ENCODE measurements at regions not wholly inside any gene's neighbourhood (a gene's known extent, or its start where the extent isn't known, plus 50 kb on each side); places are given as distances from the start of the nearest gene placed in this dataset.
"Not testable (repeated sequence)": the region's sequence is repeated elsewhere in the genome, so short reads cannot be mapped to it uniquely, and the experiment has no call there.

DNA sequence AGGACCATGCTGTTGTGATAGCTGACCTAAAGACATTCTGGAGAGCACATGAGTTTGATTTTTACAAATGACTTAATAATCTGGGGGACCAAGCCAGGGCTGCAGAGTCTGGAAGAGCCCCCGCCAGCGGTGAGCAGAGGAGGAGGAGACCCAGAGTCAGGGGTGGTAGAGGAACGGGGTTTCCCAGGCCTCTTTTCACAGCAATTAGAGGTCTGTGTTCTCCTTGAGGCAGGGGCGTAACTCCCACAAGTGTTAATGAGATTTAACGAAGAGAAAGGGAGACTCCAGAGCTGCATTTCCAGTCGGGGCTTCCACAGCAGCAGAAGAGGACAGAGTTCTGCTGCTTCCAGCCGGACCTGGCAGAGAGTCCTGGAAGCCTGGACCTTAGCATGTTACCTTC lies 137.9 kb upstream of the SLC24A2 start:
- DNase-seq: no peak

DNA sequence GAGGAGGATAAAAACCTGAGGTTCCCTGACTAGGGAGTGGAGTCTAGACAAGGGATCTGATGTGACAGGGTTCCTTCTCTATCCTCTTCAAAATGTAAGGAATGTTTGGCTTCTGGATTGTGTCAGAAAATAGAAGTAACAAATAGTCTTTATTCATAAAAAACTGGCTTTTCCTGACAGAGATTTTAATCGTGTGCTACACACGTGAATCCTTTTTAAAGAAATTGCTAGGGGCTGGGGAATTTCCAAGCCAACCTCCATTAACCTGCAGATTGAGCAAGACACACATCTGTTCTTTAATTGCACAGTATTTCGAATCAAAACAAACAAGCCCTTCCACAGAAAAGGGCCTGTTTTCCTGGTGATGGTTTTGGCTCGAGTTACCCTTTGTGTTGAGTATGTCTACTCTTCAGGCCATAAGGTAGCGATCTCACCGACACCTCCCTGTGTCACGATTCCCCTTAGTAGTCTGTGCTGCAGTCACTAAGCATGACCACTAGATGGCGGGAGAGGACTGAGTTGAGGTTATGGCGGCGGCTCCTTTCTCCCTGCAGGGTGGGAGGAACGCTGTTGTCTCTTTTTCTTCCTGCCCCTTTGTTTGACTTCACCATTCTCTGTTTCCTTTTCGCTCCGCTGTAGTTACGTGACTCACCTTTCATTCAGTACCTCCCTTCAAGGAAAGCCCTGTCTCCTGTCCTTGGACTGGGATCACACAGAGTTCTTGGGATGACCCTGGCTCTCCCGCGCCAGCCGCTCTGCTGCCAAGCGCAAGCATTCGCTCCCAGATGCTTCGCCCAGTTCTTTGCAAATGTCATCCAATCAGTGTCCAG lies 137.1 kb upstream of the SLC24A2 start:
- DNase-seq: peak; percentile 77

DNA sequence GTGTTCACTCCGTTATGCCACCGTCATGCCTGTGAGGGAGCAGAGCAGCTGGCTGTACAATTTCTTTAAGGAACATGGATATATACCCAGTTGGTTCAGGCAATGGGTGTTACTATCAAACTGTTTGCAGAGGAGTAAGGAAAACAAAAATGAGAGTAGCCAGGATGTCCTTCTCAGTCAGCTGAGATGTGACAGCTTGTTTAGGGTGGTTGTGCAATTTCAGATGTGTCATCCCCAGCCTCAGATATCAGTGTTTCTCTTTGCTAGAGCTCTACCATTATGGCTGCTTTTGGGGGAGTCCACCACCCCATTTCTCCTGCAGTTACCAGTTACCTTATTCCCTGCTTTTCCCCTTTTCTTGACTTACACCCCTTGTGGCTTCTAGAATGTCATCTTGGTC lies 135.2 kb upstream of the SLC24A2 start:
- no peak for DNase-seq

DNA sequence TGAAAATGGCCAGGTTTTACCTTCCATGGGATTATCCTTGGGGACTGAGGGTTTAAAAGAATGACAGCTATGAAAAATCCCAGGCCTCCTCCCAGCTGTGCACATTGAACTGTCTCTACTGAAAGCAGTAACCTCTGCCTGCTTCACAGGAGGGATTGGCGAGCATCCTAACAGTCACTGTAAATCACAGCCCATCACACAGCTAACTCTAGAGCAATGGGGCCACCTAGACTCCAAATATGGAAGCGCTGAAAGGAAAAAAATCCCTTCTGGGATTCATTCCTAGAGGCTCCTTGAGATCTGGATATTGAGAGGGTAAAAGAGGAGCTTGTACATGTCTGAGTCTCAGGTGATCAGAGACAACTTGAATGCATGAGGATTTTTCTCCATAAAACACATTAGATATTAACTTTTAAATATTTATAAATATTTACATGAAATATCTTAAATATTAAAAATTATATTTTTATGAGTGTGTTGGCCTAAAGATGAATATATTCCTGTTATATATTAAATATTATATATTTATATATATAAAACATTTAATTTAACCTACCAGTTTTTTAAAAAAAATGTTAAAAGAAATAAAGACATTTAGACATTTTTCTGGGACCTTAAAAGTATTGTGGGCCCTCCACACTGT lies 133.8 kb upstream of the SLC24A2 start:
- DNase-seq: peak; percentile 34

DNA sequence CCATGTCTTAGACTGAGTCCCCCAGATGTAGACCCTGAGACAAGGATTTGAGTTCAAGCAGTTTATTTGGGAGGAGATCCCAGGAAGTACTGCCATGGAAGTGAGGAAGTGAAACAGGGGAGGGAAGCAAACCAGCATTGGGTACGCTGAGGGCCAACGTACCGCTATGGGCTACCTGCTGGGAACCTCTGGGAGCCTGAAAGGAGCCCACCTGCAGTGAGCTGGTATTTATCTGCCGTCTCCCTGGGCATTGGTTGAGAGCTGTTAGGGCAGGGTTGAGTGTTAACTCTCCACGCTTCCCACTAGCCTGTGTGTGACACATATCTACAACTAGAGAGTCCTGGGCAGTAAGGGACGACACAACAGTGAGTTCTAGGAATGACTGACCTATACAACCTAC lies 131.6 kb upstream of the SLC24A2 start:
- no peak for DNase-seq

DNA sequence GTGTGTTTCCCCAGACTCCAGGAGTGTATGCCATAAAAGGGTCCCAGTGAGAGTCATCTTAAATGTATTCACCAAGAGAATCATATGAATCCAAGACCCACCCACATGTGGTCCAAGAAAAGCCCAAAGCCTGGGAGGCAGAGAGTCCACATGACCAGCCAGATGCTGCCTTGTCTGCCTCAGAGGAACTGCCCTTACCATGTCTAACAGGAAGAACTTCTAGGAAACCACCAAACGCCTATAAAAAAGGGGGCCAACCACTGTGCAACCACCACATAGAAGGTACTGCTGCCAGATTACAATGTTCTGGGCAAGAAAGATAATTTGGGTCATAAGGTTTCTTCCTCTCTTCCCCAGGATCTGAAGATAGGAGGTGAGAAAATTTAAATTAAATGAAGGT lies 129.8 kb upstream of the SLC24A2 start:
- DNase-seq: no peak

DNA sequence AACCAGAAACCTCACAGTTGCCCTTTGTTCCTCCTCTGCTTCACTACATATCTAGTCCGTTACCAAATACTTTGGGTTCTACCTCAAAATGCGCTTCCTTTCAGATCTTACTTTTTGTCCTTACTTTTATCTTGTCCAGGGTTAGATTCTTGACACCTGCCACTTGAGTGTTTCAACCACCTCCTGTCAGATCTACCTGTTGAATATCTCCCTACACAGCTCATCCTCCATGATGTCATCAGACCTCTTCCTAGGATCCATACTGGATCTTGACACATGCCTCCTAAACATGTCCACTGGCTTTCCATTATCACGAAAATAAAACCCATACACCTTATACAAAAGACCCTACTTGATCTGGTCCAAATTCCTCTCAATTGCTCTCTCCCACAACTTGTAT lies 125.2 kb upstream of the SLC24A2 start:
- no peak for DNase-seq

DNA sequence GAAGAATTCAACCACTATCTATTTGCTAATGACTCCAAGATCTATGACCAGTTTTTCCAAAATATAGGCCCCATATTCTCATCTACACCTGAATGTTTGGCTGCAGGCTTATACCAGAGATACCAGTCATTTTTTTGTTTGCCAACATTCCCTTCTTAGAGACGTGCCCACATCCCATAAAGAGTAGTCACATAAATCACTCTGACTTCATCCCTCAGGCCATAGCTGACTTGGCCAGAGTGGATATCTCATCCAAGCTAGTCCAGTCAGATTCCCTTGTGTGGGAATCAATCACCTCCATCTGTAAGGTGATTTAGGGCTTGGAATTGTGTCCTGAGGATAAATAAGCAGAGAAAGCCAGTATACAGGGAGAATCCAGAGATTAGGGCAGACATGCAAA lies 124.3 kb upstream of the SLC24A2 start:
- DNase-seq: no peak

DNA sequence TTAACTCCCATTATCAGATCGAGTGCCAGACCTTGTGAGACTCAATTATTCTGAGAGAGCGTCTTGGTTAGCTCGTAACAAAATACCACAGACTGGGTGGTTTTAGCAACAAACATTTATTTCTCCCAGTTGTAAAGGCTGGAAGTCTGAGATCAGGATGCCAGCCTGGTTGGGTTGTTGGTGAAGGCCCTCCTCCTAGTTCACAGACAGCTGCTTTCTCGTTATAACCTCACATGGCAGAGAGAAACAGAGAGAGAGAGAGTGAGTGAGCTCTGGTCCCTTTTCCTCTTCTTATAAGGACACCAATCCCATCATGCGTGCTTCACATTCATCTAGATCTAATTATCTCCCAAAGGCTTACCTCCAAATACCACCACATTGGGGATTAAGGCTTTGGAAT lies 114.2 kb upstream of the SLC24A2 start:
- no peak for DNase-seq

DNA sequence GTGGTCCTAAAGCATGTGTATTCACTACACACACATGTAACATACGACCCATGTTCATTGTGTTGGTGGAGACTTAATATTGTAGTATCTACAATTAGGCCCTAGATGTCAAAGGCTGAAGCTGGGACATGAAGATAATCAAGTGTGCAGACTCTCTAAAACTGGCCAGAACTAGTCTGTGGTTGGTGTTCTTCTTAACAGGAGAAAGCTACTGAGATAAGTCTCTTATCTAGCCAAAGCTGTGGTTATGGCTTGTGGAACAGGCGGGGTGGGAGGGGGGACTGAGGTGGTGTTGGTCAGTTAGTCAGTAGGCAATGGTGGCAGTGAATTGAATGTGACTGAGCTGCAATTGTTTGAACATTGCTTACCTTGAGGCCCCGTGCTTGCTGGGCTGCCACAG lies 112.7 kb upstream of the SLC24A2 start:
- DNase-seq: no peak

DNA sequence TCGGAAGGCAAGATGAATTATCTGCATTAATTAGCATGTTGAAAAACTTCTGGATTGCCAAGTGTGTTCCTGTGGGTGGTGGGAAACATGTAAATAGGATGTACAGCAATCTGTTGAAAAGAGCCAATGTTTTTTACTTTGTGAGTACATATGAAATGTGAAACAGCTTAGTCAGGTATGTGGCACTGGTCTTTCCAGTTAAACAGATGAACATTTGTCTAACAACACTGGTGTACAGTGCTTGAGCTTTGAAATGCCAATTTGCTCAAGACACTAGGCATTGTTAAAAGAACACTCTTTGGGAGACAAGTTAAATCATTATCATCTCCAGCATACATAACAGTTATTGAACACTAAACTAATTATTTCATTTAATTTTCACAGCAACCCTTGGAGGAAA lies 107.3 kb upstream of the SLC24A2 start:
- DNase-seq: no peak

DNA sequence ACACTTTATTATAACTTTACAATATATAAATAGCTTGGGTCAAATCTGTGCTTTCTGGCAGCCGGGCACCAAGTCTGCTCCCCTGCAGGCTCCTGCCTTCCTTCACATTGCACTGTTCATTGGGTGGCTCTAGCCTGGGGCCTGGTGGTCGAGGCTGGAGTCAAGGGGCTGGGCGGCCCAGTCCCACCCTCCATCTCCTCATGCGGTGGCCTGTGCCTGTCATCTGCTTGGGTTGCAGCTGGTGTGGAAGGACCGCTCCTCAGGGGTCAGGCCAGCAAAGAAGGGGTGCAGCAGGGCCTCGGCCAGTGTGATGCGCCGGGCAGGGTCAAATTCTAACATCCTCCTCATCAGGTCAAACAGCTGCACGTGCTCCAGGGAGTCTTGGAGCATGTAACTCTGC lies 106.7 kb upstream of the SLC24A2 start:
- not testable (repeated sequence) for DNase-seq

DNA sequence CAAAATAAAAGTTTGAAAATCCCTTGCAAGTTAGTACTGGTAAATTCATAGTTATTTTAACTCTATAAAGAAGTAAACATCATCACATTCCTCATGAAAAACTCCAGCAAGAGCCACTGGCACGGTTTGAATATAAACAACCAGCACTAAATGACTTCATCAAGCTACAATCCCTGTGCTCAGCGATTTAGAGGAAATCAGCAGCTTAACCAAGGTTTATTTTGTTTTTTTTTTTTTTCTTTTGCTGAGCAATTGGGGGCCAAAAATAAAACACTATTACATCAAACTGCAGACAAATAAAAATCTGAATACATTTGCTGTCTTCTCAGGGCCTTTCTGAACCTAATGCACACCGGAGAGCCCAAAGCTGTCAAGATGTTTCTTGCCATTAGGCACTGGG lies 106.2 kb upstream of the SLC24A2 start:
- DNase-seq: no peak

DNA sequence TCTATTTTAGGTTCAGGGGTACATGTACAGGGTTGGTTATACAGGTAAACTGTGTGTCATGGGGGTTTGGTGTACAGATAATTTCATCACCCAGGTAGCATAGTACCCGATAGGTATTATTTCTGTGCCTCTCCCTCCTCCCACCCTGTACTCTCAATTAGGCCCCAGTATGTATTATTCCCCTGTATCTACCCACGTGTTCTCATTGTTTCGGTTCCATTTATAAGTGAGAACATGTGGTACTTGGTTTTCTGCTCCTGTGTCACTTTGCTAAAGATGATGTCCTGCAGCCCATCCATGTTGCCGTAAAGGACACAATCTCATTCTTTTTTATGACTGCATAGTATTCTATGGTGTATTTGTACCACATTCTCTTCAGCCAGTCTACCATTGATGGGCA lies 96.8 kb upstream of the SLC24A2 start:
- no peak for DNase-seq

DNA sequence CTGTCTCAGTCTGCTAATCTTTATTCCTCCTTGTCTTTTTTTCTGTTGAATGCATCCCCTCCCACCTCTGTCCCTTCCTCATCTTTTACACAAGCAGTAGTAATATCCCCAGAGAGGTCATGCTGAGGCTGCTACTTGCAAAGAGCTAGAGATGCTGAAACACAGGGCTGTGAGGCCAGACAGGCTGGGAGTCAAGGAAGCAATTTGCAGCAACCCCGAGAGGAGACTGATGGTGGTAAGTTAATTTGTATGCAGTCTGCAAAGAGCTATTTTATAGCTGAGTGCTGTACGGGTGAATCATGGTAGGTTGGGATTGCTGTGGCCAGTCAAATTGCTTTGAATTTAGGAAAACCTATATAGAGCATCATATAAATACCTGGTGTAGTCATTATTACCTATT lies 90.2 kb upstream of the SLC24A2 start:
- no peak for DNase-seq

DNA sequence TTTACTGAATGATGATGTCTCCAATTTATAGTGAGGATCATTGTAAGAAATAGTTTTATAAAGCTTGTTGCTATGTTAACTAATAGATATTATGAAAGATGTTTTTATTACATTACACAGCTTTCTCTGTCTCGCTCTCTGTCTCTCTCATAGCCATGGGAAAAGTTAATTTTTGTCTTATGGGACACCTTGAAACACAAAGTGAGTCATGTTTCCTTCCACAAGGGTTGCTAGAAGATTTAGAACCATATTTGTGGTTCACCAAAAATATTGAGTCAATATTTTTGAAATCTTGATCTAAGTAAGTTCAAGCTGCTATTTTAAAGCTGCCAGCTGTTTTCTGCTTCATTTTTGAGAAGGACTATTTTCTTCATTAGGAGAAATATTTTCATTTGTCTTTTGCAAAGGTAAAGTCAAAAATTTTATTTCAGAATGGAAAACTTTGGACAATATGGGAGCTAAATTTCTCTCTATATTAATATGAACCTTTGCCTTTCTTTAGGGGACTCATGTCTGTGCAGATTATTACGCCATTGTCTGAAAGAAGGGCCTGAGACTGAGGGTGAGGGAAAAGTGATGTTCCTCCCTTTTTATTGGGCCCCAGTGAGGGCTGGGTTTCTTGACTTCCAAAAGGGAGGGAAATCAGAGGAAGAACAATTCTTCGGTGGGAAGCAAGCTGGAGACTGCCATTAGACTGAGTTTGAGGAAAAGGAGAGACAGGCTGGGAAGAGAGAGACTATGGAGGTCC lies 87.9 kb upstream of the SLC24A2 start:
- no peak for DNase-seq

DNA sequence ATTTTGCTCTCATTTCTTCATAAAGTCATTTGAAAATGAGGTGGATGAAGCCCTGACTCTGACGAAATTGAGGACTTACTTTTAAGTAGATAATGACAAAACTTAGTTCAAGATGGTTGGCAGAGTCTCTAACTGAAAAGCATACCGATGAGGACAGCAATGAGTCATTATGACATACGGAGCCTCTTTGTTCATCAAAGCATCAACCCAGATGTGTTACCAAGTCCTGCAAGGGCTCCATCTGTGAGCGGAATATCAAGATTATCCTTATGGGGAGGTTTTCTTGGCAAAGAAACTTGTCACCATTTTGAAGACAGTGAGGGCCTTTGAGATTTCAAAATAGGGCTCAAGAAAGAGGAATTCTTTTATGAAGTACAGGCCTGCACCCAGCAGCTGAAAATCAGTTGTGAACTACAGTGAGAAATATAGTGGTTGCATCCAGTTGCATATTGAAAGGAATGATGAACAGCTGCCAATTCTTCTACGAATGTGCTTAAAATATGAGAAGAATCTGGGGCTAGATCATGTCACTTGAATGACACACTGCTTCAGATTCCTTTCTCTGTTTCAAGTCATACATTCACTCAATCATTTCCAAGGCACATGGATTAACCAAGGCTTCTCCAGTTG lies 86.6 kb upstream of the SLC24A2 start:
- DNase-seq: no peak

DNA sequence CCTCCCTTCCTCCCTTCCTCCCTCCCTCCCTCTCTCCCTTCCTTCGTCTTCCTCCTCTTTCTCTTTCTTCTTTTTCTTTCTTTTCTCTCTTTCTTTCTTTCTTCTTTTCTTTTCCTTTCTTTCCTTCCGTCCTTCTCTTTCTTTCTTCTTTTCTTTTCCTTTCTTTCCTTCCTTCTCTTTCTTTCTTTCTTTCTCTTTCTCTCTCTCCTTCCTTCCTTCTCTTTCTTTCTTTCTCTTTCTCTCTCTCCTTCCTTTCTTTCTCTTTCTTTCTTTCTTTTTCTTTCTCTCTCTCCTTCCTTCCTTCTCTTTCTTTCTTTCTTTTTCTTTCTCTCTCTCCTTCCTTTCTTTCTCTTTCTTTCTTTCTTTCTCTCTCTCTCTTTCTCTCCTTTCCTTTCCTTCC lies 84.4 kb upstream of the SLC24A2 start:
- not testable (repeated sequence) for DNase-seq

DNA sequence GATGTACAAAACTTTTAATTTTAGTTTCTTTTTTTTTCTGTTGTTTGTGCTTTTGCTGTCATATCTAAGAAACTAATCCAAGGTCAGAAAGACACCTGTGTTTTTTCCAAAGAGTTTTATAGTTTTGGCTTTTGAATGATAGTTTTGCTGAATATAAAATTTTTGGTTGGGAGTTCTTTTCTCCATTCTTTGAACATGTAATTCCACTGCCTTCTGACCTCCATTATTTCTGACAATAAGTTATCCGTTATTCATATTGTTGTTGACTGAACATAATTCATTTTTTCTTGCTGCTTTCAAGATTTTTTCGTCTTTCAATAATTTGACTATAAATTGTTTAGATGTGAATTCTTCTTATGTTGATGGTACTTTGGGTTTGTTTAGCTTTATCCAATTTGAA lies 82.2 kb upstream of the SLC24A2 start:
- no peak for DNase-seq

DNA sequence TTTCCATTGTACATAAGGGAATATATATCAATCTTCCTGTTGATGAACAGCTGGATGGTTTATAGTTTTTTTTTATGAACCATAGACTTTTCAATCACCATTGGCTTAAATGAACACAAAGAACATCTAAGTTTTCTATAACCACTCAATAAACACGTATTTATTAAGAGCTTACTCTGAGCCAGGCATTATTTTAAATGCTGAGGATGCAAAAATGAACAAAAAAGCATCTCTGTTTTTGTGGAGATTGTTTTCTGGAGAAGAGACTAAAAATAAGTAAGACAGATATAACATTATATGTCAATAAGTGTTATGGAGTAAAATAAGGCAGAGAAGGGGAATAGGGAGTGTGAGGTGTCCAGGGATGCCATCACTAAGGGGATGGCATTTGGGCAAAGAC lies 52.1 kb upstream of the SLC24A2 start:
- no peak for DNase-seq

Data from right hindlimb (tissue), 1 donor.